ENCODE measurements at regions not wholly inside any gene's neighbourhood (a gene's known extent, or its start where the extent isn't known, plus 50 kb on each side); places are given as distances from the start of the nearest gene placed in this dataset.

DNA sequence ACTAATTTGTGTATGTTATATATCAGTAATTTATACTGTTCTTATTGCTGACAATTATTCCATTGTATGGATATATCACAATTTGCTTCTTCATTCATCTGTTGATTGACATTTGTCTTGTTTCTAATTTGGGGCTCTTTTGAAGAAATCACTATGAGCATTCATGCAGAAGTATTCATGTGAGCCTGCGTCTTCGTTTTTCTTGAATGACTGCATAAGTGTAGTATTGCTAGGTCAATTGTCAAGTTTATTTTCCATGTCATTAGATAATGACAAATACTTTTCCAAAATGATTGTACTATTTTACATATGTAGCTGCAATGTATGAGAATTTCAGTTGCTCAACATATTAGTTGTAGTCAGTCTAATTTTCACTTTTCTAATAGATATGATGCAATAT lies 1796.9 kb downstream of the SLITRK5 start:
- TF ChIP-seq, protein P1, sequence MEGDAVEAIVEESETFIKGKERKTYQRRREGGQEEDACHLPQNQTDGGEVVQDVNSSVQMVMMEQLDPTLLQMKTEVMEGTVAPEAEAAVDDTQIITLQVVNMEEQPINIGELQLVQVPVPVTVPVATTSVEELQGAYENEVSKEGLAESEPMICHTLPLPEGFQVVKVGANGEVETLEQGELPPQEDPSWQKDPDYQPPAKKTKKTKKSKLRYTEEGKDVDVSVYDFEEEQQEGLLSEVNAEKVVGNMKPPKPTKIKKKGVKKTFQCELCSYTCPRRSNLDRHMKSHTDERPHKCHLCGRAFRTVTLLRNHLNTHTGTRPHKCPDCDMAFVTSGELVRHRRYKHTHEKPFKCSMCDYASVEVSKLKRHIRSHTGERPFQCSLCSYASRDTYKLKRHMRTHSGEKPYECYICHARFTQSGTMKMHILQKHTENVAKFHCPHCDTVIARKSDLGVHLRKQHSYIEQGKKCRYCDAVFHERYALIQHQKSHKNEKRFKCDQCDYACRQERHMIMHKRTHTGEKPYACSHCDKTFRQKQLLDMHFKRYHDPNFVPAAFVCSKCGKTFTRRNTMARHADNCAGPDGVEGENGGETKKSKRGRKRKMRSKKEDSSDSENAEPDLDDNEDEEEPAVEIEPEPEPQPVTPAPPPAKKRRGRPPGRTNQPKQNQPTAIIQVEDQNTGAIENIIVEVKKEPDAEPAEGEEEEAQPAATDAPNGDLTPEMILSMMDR (IDR thresholded peaks at IDR 0.05), result no peak
- no peak for TF ChIP-seq EZH2 (IDR thresholded peaks at IDR 0.05)

All from neural progenitor cell (in vitro differentiated cells).